22Rv1 (cell line): ENCODE measurements at regions not wholly inside any gene's neighbourhood (a gene's known extent, or its start where the extent isn't known, plus 50 kb on each side); places are given as distances from the start of the nearest gene placed in this dataset.

Experiments
- ZFX ChIP-seq: fragments of 450-650 bp; IDR thresholded peaks from 2 replicates; pipeline ENCODE4 v1.6.1; 2017; ENCODE audit warnings: antibody characterized with exemption, borderline replicate concordance
- TF ChIP-seq, protein P1 (sequence below): fragments of 450-650 bp; IDR thresholded peaks from 2 replicates; pipeline ENCODE4 v1.5.1; 2017; ENCODE audit warnings: mild to moderate bottlenecking

DNA sequence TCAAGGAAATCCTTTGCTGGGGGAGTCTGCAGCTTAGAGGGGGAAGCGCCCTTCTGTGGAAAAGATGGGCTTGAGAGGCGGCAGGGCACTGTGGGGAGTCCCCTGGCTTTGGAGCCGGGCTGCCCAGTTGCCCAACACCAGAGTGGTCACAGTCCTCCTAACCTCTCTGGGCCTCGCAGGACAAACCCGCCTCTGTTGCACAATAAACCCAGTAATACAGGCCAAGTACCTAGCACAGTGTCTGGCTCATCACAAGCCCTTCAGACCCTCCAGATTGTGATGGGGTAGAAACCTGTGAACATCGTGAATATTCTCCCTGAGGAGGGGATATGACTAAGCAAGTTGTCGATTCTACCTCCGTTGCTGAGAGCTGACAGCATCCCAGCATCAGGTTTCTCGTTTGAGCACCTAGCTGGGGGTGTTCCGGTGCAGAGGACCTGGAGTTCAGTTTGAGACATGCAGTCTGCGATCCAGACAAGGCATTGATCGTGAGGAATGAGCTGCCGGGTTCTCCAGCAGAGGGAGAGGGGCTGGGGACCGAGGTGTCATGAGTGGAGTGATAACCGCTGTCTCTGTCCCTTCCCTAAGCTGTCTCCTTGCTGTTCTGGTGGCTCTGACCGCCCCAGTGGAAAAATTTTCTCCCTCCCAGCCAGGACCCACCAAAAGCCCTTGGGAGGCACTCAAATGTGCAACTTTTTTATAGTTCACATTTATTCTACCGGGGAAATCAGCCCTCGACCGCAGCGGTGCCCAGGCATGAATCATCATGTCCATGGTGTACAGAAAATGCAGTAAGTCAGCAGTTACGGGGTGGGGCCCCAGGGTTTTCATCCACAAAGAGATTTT, 161.9 kb downstream of the WSCD1 start:
- TF ChIP-seq, protein P1, sequence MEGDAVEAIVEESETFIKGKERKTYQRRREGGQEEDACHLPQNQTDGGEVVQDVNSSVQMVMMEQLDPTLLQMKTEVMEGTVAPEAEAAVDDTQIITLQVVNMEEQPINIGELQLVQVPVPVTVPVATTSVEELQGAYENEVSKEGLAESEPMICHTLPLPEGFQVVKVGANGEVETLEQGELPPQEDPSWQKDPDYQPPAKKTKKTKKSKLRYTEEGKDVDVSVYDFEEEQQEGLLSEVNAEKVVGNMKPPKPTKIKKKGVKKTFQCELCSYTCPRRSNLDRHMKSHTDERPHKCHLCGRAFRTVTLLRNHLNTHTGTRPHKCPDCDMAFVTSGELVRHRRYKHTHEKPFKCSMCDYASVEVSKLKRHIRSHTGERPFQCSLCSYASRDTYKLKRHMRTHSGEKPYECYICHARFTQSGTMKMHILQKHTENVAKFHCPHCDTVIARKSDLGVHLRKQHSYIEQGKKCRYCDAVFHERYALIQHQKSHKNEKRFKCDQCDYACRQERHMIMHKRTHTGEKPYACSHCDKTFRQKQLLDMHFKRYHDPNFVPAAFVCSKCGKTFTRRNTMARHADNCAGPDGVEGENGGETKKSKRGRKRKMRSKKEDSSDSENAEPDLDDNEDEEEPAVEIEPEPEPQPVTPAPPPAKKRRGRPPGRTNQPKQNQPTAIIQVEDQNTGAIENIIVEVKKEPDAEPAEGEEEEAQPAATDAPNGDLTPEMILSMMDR = no peak
- no peak for TF ChIP-seq ZFX
